ENCODE measurements at regions not wholly inside any gene's neighbourhood (a gene's known extent, or its start where the extent isn't known, plus 50 kb on each side); places are given as distances from the start of the nearest gene placed in this dataset.

GRCh38 chr5:145708169-145708568 is 127.0 kb downstream of the PRELID2 start:
- no peak for TF ChIP-seq CTCF (IDR thresholded peaks at IDR 0.05)

GRCh38 chr5:145704724-145705123 is 130.4 kb downstream of the PRELID2 start:
- no peak for TF ChIP-seq CTCF (IDR thresholded peaks at IDR 0.05)

GRCh38 chr5:145703856-145704255 is 131.3 kb downstream of the PRELID2 start:
- TF ChIP-seq CTCF (IDR thresholded peaks at IDR 0.05) = no peak

- TF ChIP-seq CTCF (IDR thresholded peaks at IDR 0.05) = peak; percentile 18; the same call in 1 of the 2 replicates
Measured at GRCh38 chr5:145701404-145701803, 133.7 kb downstream of the PRELID2 start.

GRCh38 chr5:145699846-145700245 is 135.3 kb downstream of the PRELID2 start:
- TF ChIP-seq CTCF (IDR thresholded peaks at IDR 0.05) = no peak

GRCh38 chr5:145697251-145697990 is 137.7 kb downstream of the PRELID2 start:
- peak; percentile 47 for TF ChIP-seq CTCF (IDR thresholded peaks at IDR 0.05)

- no peak for TF ChIP-seq CTCF (IDR thresholded peaks at IDR 0.05)
Measured at GRCh38 chr5:145689235-145689634, 145.9 kb downstream of the PRELID2 start.

GRCh38 chr5:145687943-145688342 is 147.2 kb downstream of the PRELID2 start:
- no peak for TF ChIP-seq CTCF (IDR thresholded peaks at IDR 0.05)

Data from LNCAP (cell line).